ENCODE measurements at regions not wholly inside any gene's neighbourhood (a gene's known extent, or its start where the extent isn't known, plus 50 kb on each side); places are given as distances from the start of the nearest gene placed in this dataset.

GRCh38 chr10:1814556-1814955 lies 77.2 kb upstream of the ADARB2 start:
- H3K4me1 Mint-ChIP-seq: no peaks in the 10 kb centered on the region
- DNase-seq (no peak), ATAC-seq (ENCODE audit: low read depth) (no peak)
- H3K27ac ChIP-seq (ENCODE audit: low read length in 2 of 2): no peak overlapping the region
- no peaks in the 10 kb centered on the region for H3K36me3 ChIP-seq (replicated peaks in 1 of 2; ENCODE audit: control extremely low read depth in 1 of 2, control insufficient read depth in 1 of 2, extremely low read depth in 1 of 2, insufficient read depth in 2 of 2, low read length in 1 of 2)
- H3K27me3 Mint-ChIP-seq: peaks cover 3% of the 10 kb centered on the region
- no peaks in the 10 kb centered on the region for H3K4me1 ChIP-seq (ENCODE audit: control insufficient read depth in 2 of 2, insufficient read depth in 2 of 2, low read length in 2 of 2)
- intact Hi-C loops (cut with micrococcal nuclease): no loop called here
- no peak overlapping the region for H3K4me2 ChIP-seq (replicated peaks; ENCODE audit: low read depth, low read length, poor library complexity, severe bottlenecking)
- no peak overlapping the region for H2AFZ ChIP-seq (ENCODE audit: insufficient read depth, low read depth, low read length, poor library complexity, severe bottlenecking)
- peaks cover 4 to 10% (median 6%) of the 10 kb centered on the region in 3 donors for H3K9me3 ChIP-seq (ENCODE audit: control extremely low read depth in 1 of 3, control insufficient read depth in 2 of 3, insufficient read depth in 1 of 3, low read length in 2 of 3)
- no peak overlapping the region for H3K9ac ChIP-seq (ENCODE audit: low read length)
- no peak overlapping the region for H3K4me3 ChIP-seq (ENCODE audit: control extremely low read depth in 1 of 5, extremely low read depth in 1 of 5, insufficient read depth in 1 of 5, low read depth in 2 of 5, low read length in 4 of 5)
- POLR2A ChIA-PET: no interaction called here
- no peaks in the 10 kb centered on the region for H3K27me3 ChIP-seq (replicated peaks in 1 of 4; ENCODE audit: control extremely low read depth in 1 of 4, control insufficient read depth in 3 of 4, insufficient read depth in 4 of 4, low read length in 3 of 4)
- no peaks in the 10 kb centered on the region for H4K20me1 ChIP-seq (ENCODE audit: control insufficient read depth, insufficient read depth, low read length, poor library complexity, severe bottlenecking)
- peaks cover 8% of the 10 kb centered on the region for H3K9me3 Mint-ChIP-seq (ENCODE audit: insufficient read depth)
- no peak overlapping the region for H3K4me3 Mint-ChIP-seq
- no peak overlapping the region for H3K27ac Mint-ChIP-seq
- no CpG with 5 or more reads among the region's 1 CpG for WGBS (ENCODE audit: insufficient coverage)
- no peak for TF ChIP-seq EZH2 (IDR thresholded peaks at IDR 0.05; ENCODE audit: borderline replicate concordance, insufficient read depth, low read depth, low read length, poor library complexity, severe bottlenecking)
- CTCF ChIA-PET: no interaction called here
- no peaks in the 10 kb centered on the region for H3K79me2 ChIP-seq (ENCODE audit: control insufficient read depth, insufficient read depth, low read length)

- no peaks in the 10 kb centered on the region for H3K4me1 ChIP-seq (ENCODE audit: control insufficient read depth in 2 of 2, insufficient read depth in 2 of 2, low read length in 2 of 2)
- no peak overlapping the region for H3K27ac ChIP-seq (ENCODE audit: low read length in 2 of 2)
- no peak overlapping the region for H3K4me2 ChIP-seq (replicated peaks; ENCODE audit: low read depth, low read length, poor library complexity, severe bottlenecking)
- Mint-ChIP-seq H3K4me3 (no peak overlapping the region), H3K4me1 (no peaks in the 10 kb centered on the region), H3K27me3 (peaks cover 10% of the 10 kb centered on the region), H3K27ac (no peak overlapping the region), H3K9me3 (ENCODE audit: insufficient read depth) (no peaks in the 10 kb centered on the region)
- no peaks in the 10 kb centered on the region for H4K20me1 ChIP-seq (ENCODE audit: control insufficient read depth, insufficient read depth, low read length, poor library complexity, severe bottlenecking)
- no peak overlapping the region for H3K9ac ChIP-seq (ENCODE audit: low read length)
- TF ChIP-seq CTCF (IDR thresholded peaks at IDR 0.05) (no peak), EZH2 (IDR thresholded peaks at IDR 0.05; ENCODE audit: borderline replicate concordance, insufficient read depth, low read depth, low read length, poor library complexity, severe bottlenecking) (no peak)
- no peaks in the 10 kb centered on the region for H3K36me3 ChIP-seq (replicated peaks in 1 of 2; ENCODE audit: control extremely low read depth in 1 of 2, control insufficient read depth in 1 of 2, extremely low read depth in 1 of 2, insufficient read depth in 2 of 2, low read length in 1 of 2)
- POLR2A ChIA-PET: no interaction called here
- H3K79me2 ChIP-seq (ENCODE audit: control insufficient read depth, insufficient read depth, low read length): no peaks in the 10 kb centered on the region
- no peak overlapping the region for H2AFZ ChIP-seq (ENCODE audit: insufficient read depth, low read depth, low read length, poor library complexity, severe bottlenecking)
- no peak for ATAC-seq (ENCODE audit: low read depth)
- peaks cover 0 to 8% (median 0%) of the 10 kb centered on the region in 3 donors for H3K9me3 ChIP-seq (ENCODE audit: control extremely low read depth in 1 of 3, control insufficient read depth in 2 of 3, insufficient read depth in 1 of 3, low read length in 2 of 3)
- intact Hi-C loops (cut with micrococcal nuclease): no loop called here
- WGBS (ENCODE audit: insufficient coverage): 81% methylated on average over 22 of the region's 27 CpGs
- DNase-seq: peak; percentile 29
- CTCF ChIA-PET: no interaction called here
- no peak overlapping the region for H3K4me3 ChIP-seq (ENCODE audit: control extremely low read depth in 1 of 5, extremely low read depth in 1 of 5, insufficient read depth in 1 of 5, low read depth in 2 of 5, low read length in 4 of 5)
- H3K27me3 ChIP-seq (replicated peaks in 1 of 4; ENCODE audit: control extremely low read depth in 1 of 4, control insufficient read depth in 3 of 4, insufficient read depth in 4 of 4, low read length in 3 of 4): no peaks in the 10 kb centered on the region
Observed at GRCh38 chr10:1809139-1809741, 71.9 kb upstream of the ADARB2 start.

Measured in B cell (primary cell).